Keratinocyte (primary cell): ENCODE measurements at regions not wholly inside any gene's neighbourhood (a gene's known extent, or its start where the extent isn't known, plus 50 kb on each side); places are given as distances from the start of the nearest gene placed in this dataset.

ENCODE experiments used
- DNase-seq: peaks from one replicate; pipeline ENCODE4 v3.0.0-alpha.2; 2011; ENCODE audit warnings: low read depth, missing footprints, low spot score
- FAIRE-seq: peaks from 2 replicates; lab custom pipeline; 2011; peaks lifted over from hg19 to GRCh38; lab: Jason Lieb, UNC
- H2AFZ ChIP-seq: 2 replicates; pipeline ENCODE4 v1.6.0; 2012; ENCODE audit warnings: low read length, control low read depth, inconsistent platforms; ENCODE audit not compliant: control insufficient read depth
- H3K27ac ChIP-seq: 2 replicates; pipeline ENCODE4 v1.5.1; 2011; ENCODE audit warnings: low read length; ENCODE audit not compliant: control insufficient read depth, insufficient read depth
- H3K27me3 ChIP-seq: 3 replicates; pipeline ENCODE4 v1.6.0; 2011; ENCODE audit warnings: low read length; ENCODE audit not compliant: control insufficient read depth, insufficient read depth; ENCODE audit errors: extremely low read depth
- H3K36me3 ChIP-seq, 2 experiments: 2 replicates in 1 of 2; 3 replicates in 1 of 2; pipeline ENCODE4 v1.5.1; 2011; ENCODE audit warnings: low read length in 2 of 2, mild to moderate bottlenecking in 1 of 2; ENCODE audit not compliant: control insufficient read depth in 2 of 2, insufficient read depth in 2 of 2; ENCODE audit errors: extremely low read depth in 1 of 2
- H3K4me1 ChIP-seq: 3 replicates; pipeline ENCODE4 v1.5.1; 2011; ENCODE audit warnings: low read length; ENCODE audit not compliant: control insufficient read depth, insufficient read depth; ENCODE audit errors: extremely low read depth
- H3K4me2 ChIP-seq: 3 replicates; pipeline ENCODE4 v1.6.0; 2011; ENCODE audit warnings: low read depth, low read length; ENCODE audit not compliant: control insufficient read depth, insufficient read depth; ENCODE audit errors: extremely low read depth
- H3K4me3 ChIP-seq, 3 experiments: fragments of 200-600 bp in 1 of 3; sonication (generic) in 1 of 3; 2 replicates in 2 of 3; 3 replicates in 1 of 3; pipeline ENCODE4 v1.5.1; 2011 to 2016; ENCODE audit warnings: low read length in 3 of 3, mild to moderate bottlenecking in 3 of 3, control low read depth in 2 of 3, inconsistent platforms in 1 of 3, low read depth in 1 of 3, mixed read lengths in 1 of 3, mixed run types in 1 of 3, moderate library complexity in 1 of 3; ENCODE audit not compliant: control insufficient read depth in 2 of 3, insufficient read depth in 2 of 3; ENCODE audit errors: extremely low read depth in 1 of 3
- H3K79me2 ChIP-seq: 2 replicates; pipeline ENCODE4 v1.6.0; 2012; ENCODE audit warnings: low read length; ENCODE audit not compliant: control insufficient read depth, insufficient read depth
- H3K9ac ChIP-seq: 3 replicates; pipeline ENCODE4 v1.6.0; 2011; ENCODE audit warnings: low read length; ENCODE audit not compliant: control insufficient read depth, insufficient read depth; ENCODE audit errors: extremely low read depth
- H3K9me1 ChIP-seq: 3 replicates; pipeline ENCODE4 v1.6.0; 2011; ENCODE audit warnings: low read length; ENCODE audit not compliant: control insufficient read depth, insufficient read depth; ENCODE audit errors: extremely low read depth
- H3K9me3 ChIP-seq: 2 replicates; pipeline ENCODE4 v1.5.1; 2012; ENCODE audit warnings: low read depth, low read length; ENCODE audit not compliant: control insufficient read depth
- H4K20me1 ChIP-seq: 3 replicates; pipeline ENCODE4 v1.6.0; 2011; ENCODE audit warnings: low read length; ENCODE audit not compliant: control insufficient read depth, insufficient read depth; ENCODE audit errors: extremely low read depth
- CTCF ChIP-seq, 3 experiments: IDR thresholded peaks in 1 of 3; conservative IDR thresholded peaks in 1 of 3; optimal IDR thresholded peaks in 1 of 3; 2 replicates in 2 of 3; 3 replicates in 1 of 3; pipeline versions ENCODE3 to v1.5.1; 2011; ENCODE audit warnings: low read length in 3 of 3, mild to moderate bottlenecking in 3 of 3, moderate library complexity in 2 of 3, control low read depth in 1 of 3, inconsistent platforms in 1 of 3; ENCODE audit not compliant: insufficient read depth in 2 of 3; ENCODE audit errors: extremely low read depth in 1 of 3
- EZH2 ChIP-seq: IDR thresholded peaks from one replicate; pipeline ENCODE4 v1.6.1; 2012; ENCODE audit warnings: inconsistent platforms, mild to moderate bottlenecking, low read length, moderate library complexity
- dilution Hi-C: fragments of 300-500 bp; cut with MboI; formaldehyde crosslinking; loops from one replicate; pipeline ENCODE4 v1.7.0; 2020; ENCODE audit warnings: low sequenced_read_pairs; ENCODE audit not compliant: extremely low pct_ligation_motif_present

DNA sequence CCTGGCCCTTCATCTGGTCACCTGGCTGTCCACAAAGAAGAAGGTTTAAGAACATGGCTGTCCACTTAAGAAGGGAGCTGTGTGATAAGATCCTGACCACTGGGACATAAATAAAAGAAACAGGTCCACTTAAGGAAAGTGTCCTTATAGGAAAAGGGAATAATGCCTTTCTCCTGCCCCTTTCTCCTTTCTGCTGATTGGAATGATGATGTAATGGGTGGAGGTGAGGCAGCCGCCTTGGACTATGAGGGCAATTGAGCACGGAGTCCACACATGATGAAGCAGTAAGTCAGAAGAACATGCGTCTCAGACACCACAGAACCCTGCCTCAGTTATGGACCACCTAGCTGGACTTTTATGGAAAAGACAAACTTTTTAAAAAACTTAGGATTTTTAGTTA is 401.1 kb downstream of the SHANK2 start:
- H3K36me3 ChIP-seq: no peaks in the 10 kb centered on the region
- no peak overlapping the region for H3K27ac ChIP-seq
- H3K9ac ChIP-seq: no peak overlapping the region
- H3K4me3 ChIP-seq: no peak overlapping the region
- no peaks in the 10 kb centered on the region for H3K79me2 ChIP-seq
- peaks cover 8% of the 10 kb centered on the region for H3K9me3 ChIP-seq
- no peaks in the 10 kb centered on the region for H3K4me1 ChIP-seq
- no peaks in the 10 kb centered on the region for H4K20me1 ChIP-seq
- DNase-seq (no peak), FAIRE-seq (no peak)
- TF ChIP-seq EZH2 (no peak), CTCF (optimal IDR thresholded peaks at IDR 0.05 in 1 of 3, IDR thresholded peaks at IDR 0.05 in 1 of 3, conservative IDR thresholded peaks at IDR 0.05 in 1 of 3; ENCODE audit: extremely low read depth in 1 of 3, insufficient read depth in 2 of 3, low read length in 3 of 3) (no peak)
- no peaks in the 10 kb centered on the region for H3K9me1 ChIP-seq
- H3K27me3 ChIP-seq: no peaks in the 10 kb centered on the region
- no peak overlapping the region for H2AFZ ChIP-seq
- dilution Hi-C loops: no loop called here
- H3K4me2 ChIP-seq: no peak overlapping the region

DNA sequence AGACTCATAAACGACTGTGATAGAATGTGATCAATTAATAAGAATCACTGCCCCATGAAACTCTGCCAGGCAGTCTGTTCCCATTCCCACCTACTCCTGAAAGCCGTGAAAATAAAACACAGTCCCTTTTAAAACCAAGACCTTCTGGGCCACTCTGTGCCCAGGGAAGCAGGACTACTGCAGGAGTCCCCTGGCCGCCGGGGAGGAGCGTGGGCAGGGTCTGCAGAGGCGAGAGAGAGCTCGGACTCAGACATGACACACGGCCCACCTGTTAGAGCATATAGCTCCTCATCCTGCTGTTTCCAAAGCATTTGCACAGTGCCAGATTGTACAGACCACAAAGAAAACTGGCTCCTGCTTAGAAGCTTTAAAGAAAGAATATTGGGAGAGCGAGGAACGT is 400.5 kb downstream of the SHANK2 start:
- Histone ChIP-seq H3K27ac (no peak overlapping the region), H3K4me2 (no peak overlapping the region), H3K9me1 (no peaks in the 10 kb centered on the region), H3K4me3 (no peak overlapping the region), H3K9ac (no peak overlapping the region), H3K27me3 (no peaks in the 10 kb centered on the region), H3K79me2 (no peaks in the 10 kb centered on the region), H3K4me1 (no peaks in the 10 kb centered on the region), H4K20me1 (no peaks in the 10 kb centered on the region), H2AFZ (no peak overlapping the region), H3K9me3 (peaks cover 8% of the 10 kb centered on the region), H3K36me3 (no peaks in the 10 kb centered on the region)
- DNase-seq (no peak), FAIRE-seq (no peak)
- dilution Hi-C loops: no loop called here
- no peak for TF ChIP-seq CTCF (optimal IDR thresholded peaks at IDR 0.05 in 1 of 3, IDR thresholded peaks at IDR 0.05 in 1 of 3, conservative IDR thresholded peaks at IDR 0.05 in 1 of 3; ENCODE audit: extremely low read depth in 1 of 3, insufficient read depth in 2 of 3, low read length in 3 of 3)
- TF ChIP-seq EZH2: no peak
